Calu3 (cell line): ENCODE measurements at regions not wholly inside any gene's neighbourhood (a gene's known extent, or its start where the extent isn't known, plus 50 kb on each side); places are given as distances from the start of the nearest gene placed in this dataset.

Experiments used
- BruUV-seq: library from RNA; stranded (reverse); fragments of 400-500 nt; replicated peaks from 2 replicates; lab custom pipeline; 2021; lab: Mats Ljungman, UMichigan
- CTCF ChIA-PET: fragments of 300-600 bp; sonication (Branson Sonifier 250); formaldehyde crosslinking; loops from one replicate; lab custom pipeline; 2022; ENCODE audit warnings: antibody characterized with exemption; lab: Charles Lee
- DNase-seq: peaks from one replicate; pipeline ENCODE4 v3.0.0; 2022
- H3K27ac Mint-ChIP-seq: one replicate; pipeline ENCODE4 v1.8.0; 2022; ENCODE audit warnings: mixed read lengths; ENCODE audit not compliant: unreplicated experiment
- H3K27me3 Mint-ChIP-seq: one replicate; pipeline ENCODE4 v1.8.0; 2022; ENCODE audit warnings: mixed read lengths; ENCODE audit not compliant: unreplicated experiment
- H3K36me3 Mint-ChIP-seq: one replicate; pipeline ENCODE4 v1.8.0; 2022; ENCODE audit warnings: mild to moderate bottlenecking, moderate library complexity, mixed read lengths; ENCODE audit not compliant: insufficient read depth, unreplicated experiment
- H3K4me1 Mint-ChIP-seq: one replicate; pipeline ENCODE4 v1.8.0; 2022; ENCODE audit warnings: mild to moderate bottlenecking, low read depth, mixed read lengths; ENCODE audit not compliant: unreplicated experiment
- H3K4me3 Mint-ChIP-seq: one replicate; pipeline ENCODE4 v1.8.0; 2022; ENCODE audit warnings: mild to moderate bottlenecking, low read depth, moderate library complexity, mixed read lengths; ENCODE audit not compliant: unreplicated experiment
- H3K9me3 Mint-ChIP-seq: one replicate; pipeline ENCODE4 v1.8.0; 2022; ENCODE audit warnings: low read depth, mixed read lengths; ENCODE audit not compliant: unreplicated experiment
- intact Hi-C: fragments of 100-400 bp; cut with micrococcal nuclease; formaldehyde crosslinking; loops from one replicate; pipeline ENCODE4 v1.10.0; 2022; ENCODE audit not compliant: unreplicated experiment
- TF ChIP-seq, protein P1 (sequence below): fragments of 200-600 bp; IDR thresholded peaks from one replicate; pipeline ENCODE4 v1.8.0; 2022; ENCODE audit warnings: antibody characterized with exemption; ENCODE audit not compliant: unreplicated experiment

DNA sequence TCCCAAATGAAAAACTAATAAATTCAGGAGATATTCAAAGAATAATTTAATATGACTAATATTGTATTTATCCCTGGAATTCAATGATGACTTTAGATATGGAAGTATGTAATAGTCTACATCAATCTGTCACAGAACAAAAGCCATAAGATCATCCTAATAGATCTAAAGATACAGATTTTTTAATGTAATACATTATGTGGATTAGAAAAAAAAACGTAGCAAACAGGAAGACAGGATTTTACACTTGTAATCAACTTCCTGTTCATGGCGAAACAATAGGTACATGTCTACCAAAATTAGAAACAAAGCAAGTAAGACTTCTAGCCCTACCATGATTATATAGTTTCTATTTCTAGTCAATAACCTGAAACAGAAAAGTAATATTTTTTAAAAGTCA, 192.2 kb downstream of the TTC32 start:
- Mint-ChIP-seq H3K27me3 (peaks cover 14% of the 10 kb centered on the region), H3K4me1 (peaks cover 19% of the 10 kb centered on the region), H3K27ac (no peak overlapping the region), H3K36me3 (no peaks in the 10 kb centered on the region), H3K4me3 (no peak overlapping the region), H3K9me3 (peaks cover 5% of the 10 kb centered on the region)
- TF ChIP-seq, protein P1, sequence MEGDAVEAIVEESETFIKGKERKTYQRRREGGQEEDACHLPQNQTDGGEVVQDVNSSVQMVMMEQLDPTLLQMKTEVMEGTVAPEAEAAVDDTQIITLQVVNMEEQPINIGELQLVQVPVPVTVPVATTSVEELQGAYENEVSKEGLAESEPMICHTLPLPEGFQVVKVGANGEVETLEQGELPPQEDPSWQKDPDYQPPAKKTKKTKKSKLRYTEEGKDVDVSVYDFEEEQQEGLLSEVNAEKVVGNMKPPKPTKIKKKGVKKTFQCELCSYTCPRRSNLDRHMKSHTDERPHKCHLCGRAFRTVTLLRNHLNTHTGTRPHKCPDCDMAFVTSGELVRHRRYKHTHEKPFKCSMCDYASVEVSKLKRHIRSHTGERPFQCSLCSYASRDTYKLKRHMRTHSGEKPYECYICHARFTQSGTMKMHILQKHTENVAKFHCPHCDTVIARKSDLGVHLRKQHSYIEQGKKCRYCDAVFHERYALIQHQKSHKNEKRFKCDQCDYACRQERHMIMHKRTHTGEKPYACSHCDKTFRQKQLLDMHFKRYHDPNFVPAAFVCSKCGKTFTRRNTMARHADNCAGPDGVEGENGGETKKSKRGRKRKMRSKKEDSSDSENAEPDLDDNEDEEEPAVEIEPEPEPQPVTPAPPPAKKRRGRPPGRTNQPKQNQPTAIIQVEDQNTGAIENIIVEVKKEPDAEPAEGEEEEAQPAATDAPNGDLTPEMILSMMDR, result no peak
- intact Hi-C loops, result no loop called here
- DNase-seq, result no peak
- CTCF ChIA-PET, result interaction anchor here (0.7 kb wide), 1 partner anchor 100 kb away, joined by 3 read pairs; no protein-coding TSS in a partner anchor
- BruUV-seq, result no TSS peak

DNA sequence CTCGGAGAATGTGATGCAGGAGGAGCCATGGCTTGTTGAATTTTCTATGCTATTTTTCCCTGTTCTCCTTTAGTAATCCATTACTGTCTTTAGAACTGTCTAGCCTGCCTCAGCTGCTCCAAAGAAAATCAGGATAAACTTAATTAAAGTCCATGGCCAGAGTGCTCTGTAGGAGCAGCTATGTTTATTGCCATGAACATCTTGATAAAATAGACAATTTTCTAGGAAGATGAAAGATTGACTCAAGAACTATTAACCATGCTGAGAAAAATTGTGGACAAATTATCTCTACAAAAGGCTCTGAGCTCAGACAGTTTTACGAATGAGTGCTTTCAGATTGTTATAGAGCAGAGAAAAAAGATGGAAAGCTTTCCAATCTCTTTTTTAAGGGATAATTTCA, 193.0 kb downstream of the TTC32 start:
- no peak overlapping the region for H3K4me3 Mint-ChIP-seq
- peaks cover 9% of the 10 kb centered on the region for H3K27me3 Mint-ChIP-seq
- H3K4me1 Mint-ChIP-seq, result peaks cover 19% of the 10 kb centered on the region
- intact Hi-C loops, result no loop called here
- CTCF ChIA-PET, result interaction anchor here (0.6 kb wide), 1 partner anchor 17 kb away, joined by 3 read pairs; no protein-coding TSS in a partner anchor
- TF ChIP-seq, protein P1, result no peak
- H3K9me3 Mint-ChIP-seq, result peaks cover 5% of the 10 kb centered on the region
- DNase-seq, result no peak
- no peaks in the 10 kb centered on the region for H3K36me3 Mint-ChIP-seq
- BruUV-seq, result no TSS peak
- H3K27ac Mint-ChIP-seq, result no peak overlapping the region

DNA sequence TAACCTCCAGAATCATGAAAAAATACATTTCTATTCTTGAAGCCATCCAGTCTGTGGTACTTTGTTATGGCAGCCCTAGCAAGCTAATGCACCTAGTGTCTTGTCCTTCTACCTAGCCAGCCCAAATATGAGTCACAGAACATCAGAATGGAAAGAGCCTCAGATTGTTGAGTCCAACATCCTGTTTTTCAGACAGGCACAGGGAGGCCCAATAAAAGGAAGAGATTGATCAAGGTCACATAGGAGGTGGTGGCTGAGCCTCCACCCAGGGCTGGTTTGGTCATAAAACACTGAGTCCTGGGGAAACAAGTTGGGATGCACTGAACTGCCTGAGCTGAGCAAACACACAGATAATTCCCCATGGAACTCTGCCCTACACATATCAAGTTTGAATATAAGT, 195.5 kb downstream of the TTC32 start:
- Mint-ChIP-seq H3K36me3 (no peaks in the 10 kb centered on the region), H3K27ac (no peak overlapping the region), H3K4me1 (peaks cover 13% of the 10 kb centered on the region), H3K9me3 (peaks cover 3% of the 10 kb centered on the region), H3K4me3 (no peak overlapping the region), H3K27me3 (peaks cover 9% of the 10 kb centered on the region)
- TF ChIP-seq, protein P1, result no peak
- intact Hi-C loops, result no loop called here
- CTCF ChIA-PET, result no interaction called here
- no TSS peak for BruUV-seq
- no peak for DNase-seq

DNA sequence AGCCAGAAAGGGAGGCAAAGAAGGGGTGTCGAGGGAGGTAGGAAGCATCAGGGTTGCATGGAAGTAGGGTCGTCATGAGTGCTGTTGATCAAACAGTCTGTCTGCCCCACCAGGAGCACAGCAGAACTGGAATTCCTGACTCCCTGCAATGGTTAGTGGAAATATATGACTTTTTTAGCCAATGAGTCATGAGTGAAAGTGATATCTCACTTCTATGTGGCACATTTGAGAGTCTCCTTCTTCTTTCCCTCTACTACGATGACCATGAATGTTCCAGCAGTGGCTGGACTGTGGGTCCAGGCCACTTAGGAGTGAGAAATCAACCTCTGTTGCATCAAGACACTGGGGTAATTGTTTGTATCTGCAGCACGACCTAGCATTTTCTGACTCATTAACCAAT, 199.5 kb downstream of the TTC32 start:
- CTCF ChIA-PET, result no interaction called here
- no peak overlapping the region for H3K4me3 Mint-ChIP-seq
- H3K27me3 Mint-ChIP-seq, result peaks cover 9% of the 10 kb centered on the region
- intact Hi-C loops, result no loop called here
- H3K4me1 Mint-ChIP-seq, result peaks cover 10% of the 10 kb centered on the region
- DNase-seq, result no peak
- TF ChIP-seq, protein P1, result no peak
- H3K27ac Mint-ChIP-seq, result no peak overlapping the region
- peaks cover 3% of the 10 kb centered on the region for H3K9me3 Mint-ChIP-seq
- no TSS peak for BruUV-seq
- peaks cover 4% of the 10 kb centered on the region for H3K36me3 Mint-ChIP-seq
